GM12872 (cell line): ENCODE measurements at regions not wholly inside any gene's neighbourhood (a gene's known extent, or its start where the extent isn't known, plus 50 kb on each side); places are given as distances from the start of the nearest gene placed in this dataset.

Experiments
- CTCF ChIP-seq: IDR thresholded peaks from 3 replicates; pipeline ENCODE4 v1.5.1; 2011; ENCODE audit warnings: low read depth, mild to moderate bottlenecking, low read length, moderate library complexity; ENCODE audit not compliant: insufficient read depth

DNA sequence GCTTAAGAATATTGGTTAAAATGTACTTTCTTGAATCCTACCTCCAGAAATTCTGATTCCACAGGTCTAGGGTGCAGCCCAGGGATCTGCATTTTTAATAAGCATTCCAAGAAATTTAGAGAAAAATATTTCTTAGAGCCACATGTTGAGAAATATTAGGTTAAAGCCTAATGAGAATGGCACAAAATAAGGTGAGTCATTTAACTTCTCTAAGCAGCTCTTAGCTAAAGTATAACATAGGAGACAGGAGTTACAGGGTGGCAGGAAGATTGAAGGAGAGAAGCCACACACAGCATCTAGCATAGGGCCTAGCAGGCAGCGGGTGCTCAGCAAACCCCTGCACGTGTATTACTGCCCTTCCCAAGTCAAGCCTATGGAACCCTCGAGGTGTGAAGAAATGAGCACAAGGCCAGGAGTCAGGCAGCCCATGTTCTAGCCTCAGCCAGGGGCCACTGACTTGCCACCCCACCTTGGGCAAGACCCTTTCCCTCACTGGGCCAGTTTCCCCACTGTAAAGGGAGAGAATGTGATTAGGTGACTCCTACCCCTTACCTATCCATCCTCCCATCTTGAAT is 197.1 kb upstream of the TLE3 start:
- no peak for TF ChIP-seq CTCF

GRCh38 chr15:70293591-70294470 is 196.1 kb upstream of the TLE3 start:
- no peak for TF ChIP-seq CTCF

DNA sequence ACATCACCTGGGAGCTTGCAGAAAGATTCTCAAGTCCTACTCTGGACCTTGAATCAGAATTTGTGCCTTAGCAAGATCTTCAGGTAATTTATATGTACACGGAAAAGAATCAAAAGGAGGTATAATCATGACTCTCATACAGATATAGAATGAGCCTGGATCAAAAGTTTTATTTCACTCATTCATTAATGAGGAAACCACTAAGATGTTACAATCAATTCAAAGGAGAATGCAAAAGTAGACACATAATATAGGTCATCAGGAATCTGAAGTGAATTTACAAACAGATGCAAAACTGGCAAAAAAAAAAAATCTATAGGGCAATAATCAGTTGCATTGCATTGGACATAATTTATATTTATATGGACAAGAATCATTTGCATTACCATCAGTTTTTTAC is 195.4 kb upstream of the TLE3 start:
- TF ChIP-seq CTCF = no peak

DNA sequence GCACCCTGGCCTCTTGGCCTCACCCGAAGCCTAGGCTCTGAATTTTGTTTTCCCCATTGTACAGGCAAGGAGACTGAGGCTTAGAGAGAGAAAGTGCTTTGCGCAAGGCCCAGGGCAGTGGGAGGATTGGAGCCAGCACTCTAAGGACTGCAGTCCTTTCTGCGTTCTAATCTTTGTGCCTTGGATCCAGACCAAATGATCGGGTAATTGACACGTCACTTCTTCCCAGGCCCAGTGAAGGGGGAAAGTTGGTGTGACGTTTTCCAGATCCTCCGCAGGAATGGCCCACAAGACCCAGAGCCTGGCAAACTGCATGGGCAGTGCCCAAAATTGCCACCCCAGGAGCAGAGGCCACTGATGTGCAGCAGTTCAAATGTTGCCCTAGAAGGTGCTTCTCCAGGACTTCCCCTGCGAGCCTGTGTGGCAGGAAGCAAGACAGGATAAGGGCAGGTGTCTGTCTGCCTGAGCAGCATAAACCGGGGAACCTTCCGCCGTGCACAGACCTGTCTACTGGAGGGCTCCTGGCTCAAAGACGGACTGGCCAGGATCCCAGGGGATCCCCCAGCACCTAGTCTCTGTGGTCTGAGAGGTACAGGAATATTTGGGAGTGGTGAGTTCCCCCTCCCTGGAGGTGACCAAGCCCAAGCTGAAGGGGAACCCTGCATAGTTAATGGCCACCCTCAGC is 194.5 kb upstream of the TLE3 start:
- no peak for TF ChIP-seq CTCF

- TF ChIP-seq CTCF = no peak
These were observed 193.8 kb upstream of the TLE3 start for GRCh38 chr15:70291305-70292075.

GRCh38 chr15:70290708-70291107 is 193.0 kb upstream of the TLE3 start:
- TF ChIP-seq CTCF = no peak
